HEK293T (cell line): ENCODE measurements at regions not wholly inside any gene's neighbourhood (a gene's known extent, or its start where the extent isn't known, plus 50 kb on each side); places are given as distances from the start of the nearest gene placed in this dataset.

ENCODE experiments used
- BHLHE40 ChIP-seq: fragments of 450-650 bp; IDR thresholded peaks from 2 replicates; pipeline ENCODE4 v1.6.1; 2016; ENCODE audit warnings: mild to moderate bottlenecking, moderate library complexity, borderline replicate concordance
- CTBP1 ChIP-seq: fragments of 450-650 bp; IDR thresholded peaks from 2 replicates; pipeline ENCODE4 v1.6.1; 2016; ENCODE audit warnings: borderline replicate concordance
- ELF4 ChIP-seq: fragments of 450-650 bp; IDR thresholded peaks from 2 replicates; pipeline ENCODE4 v1.6.1; 2017; ENCODE audit warnings: antibody characterized with exemption
- FOXA1 ChIP-seq: fragments of 450-650 bp; IDR thresholded peaks from 2 replicates; pipeline ENCODE4 v1.6.1; 2016; ENCODE audit warnings: mild to moderate bottlenecking
- FOXK2 ChIP-seq: fragments of 450-650 bp; IDR thresholded peaks from 2 replicates; pipeline ENCODE4 v1.6.1; 2016; ENCODE audit warnings: mild to moderate bottlenecking
- FOXM1 ChIP-seq: fragments of 450-650 bp; IDR thresholded peaks from 2 replicates; pipeline ENCODE4 v1.6.1; 2017; ENCODE audit warnings: mild to moderate bottlenecking, borderline replicate concordance
- L3MBTL2 ChIP-seq: fragments of 450-650 bp; conservative IDR thresholded peaks from 2 replicates; pipeline ENCODE4 v1.6.1; 2016; ENCODE audit warnings: mild to moderate bottlenecking
- LEF1 ChIP-seq: fragments of 450-650 bp; IDR thresholded peaks from 2 replicates; pipeline ENCODE4 v1.6.1; 2017; ENCODE audit warnings: mild to moderate bottlenecking, borderline replicate concordance
- SP1 ChIP-seq: fragments of 450-650 bp; IDR thresholded peaks from 2 replicates; pipeline ENCODE4 v1.6.1; 2017
- TARDBP ChIP-seq: fragments of 450-650 bp; IDR thresholded peaks from 2 replicates; pipeline ENCODE4 v1.6.1; 2016
- ZNF384 ChIP-seq: fragments of 450-650 bp; IDR thresholded peaks from 2 replicates; pipeline ENCODE4 v1.6.1; 2016

- TF ChIP-seq CTBP1 = no peak
- no peak for TF ChIP-seq FOXA1
- TF ChIP-seq SP1 = no peak
- no peak for TF ChIP-seq ELF4
- TF ChIP-seq LEF1 = no peak
- no peak for TF ChIP-seq FOXM1
- no peak for TF ChIP-seq ZNF384
- TF ChIP-seq FOXK2 = no peak
- no peak for TF ChIP-seq TARDBP
- no peak for TF ChIP-seq L3MBTL2
- no peak for TF ChIP-seq BHLHE40
Observed at GRCh38 chr19:23823952-23824389, 65.3 kb upstream of the ZNF681 start.
